ENCODE measurements at regions not wholly inside any gene's neighbourhood (a gene's known extent, or its start where the extent isn't known, plus 50 kb on each side); places are given as distances from the start of the nearest gene placed in this dataset.

- no peak for TF ChIP-seq CTCF (IDR thresholded peaks at IDR 0.05)
- TF ChIP-seq E2F5 (CRISPR knock-in tag; IDR thresholded peaks at IDR 0.05): no peak
- no peak for TF ChIP-seq ZNF121 (CRISPR knock-in tag; IDR thresholded peaks at IDR 0.05)
- TF ChIP-seq FOXJ3 (CRISPR knock-in tag; IDR thresholded peaks at IDR 0.05; ENCODE audit: borderline replicate concordance): no peak
- TF ChIP-seq ZBTB21 (CRISPR knock-in tag; IDR thresholded peaks at IDR 0.05; ENCODE audit: borderline replicate concordance): no peak
- TF ChIP-seq JUN (CRISPR knock-in tag; IDR thresholded peaks at IDR 0.05): no peak
- no peak for TF ChIP-seq MXD4 (CRISPR knock-in tag; IDR thresholded peaks at IDR 0.05; ENCODE audit: borderline replicate concordance)
- no peak for TF ChIP-seq NR2C2 (CRISPR knock-in tag; IDR thresholded peaks at IDR 0.05)
These were observed 225.2 kb downstream of the MAF start for GRCh38 chr16:79375351-79375750.
